Progenitor cell of endocrine pancreas (in vitro differentiated cells): ENCODE measurements at regions not wholly inside any gene's neighbourhood (a gene's known extent, or its start where the extent isn't known, plus 50 kb on each side); places are given as distances from the start of the nearest gene placed in this dataset.

ENCODE experiments used
- DNase-seq: peaks from one replicate; pipeline ENCODE4 v3.0.0; 2021; ENCODE audit warnings: low spot score; ENCODE audit not compliant: unreplicated experiment
- H3K27ac Mint-ChIP-seq: 2 replicates; pipeline ENCODE4 v1.8.0; 2021; ENCODE audit warnings: mild to moderate bottlenecking, moderate library complexity, mixed read lengths
- H3K27me3 Mint-ChIP-seq: 2 replicates; pipeline ENCODE4 v1.8.0; 2021; ENCODE audit warnings: mixed read lengths
- H3K36me3 Mint-ChIP-seq: 2 replicates; pipeline ENCODE4 v1.8.0; 2022; ENCODE audit warnings: mixed read lengths; ENCODE audit not compliant: insufficient read depth
- H3K4me1 Mint-ChIP-seq: 2 replicates; pipeline ENCODE4 v1.8.0; 2021; ENCODE audit warnings: low read depth, mixed read lengths
- H3K4me3 Mint-ChIP-seq: 2 replicates; pipeline ENCODE4 v1.8.0; 2021; ENCODE audit warnings: low read depth, mild to moderate bottlenecking, moderate library complexity, mixed read lengths
- H3K9me3 Mint-ChIP-seq: 2 replicates; pipeline ENCODE4 v1.8.0; 2021; ENCODE audit warnings: low read depth, mixed read lengths
- CTCF ChIP-seq: fragments of 200-600 bp; sonication (generic); IDR thresholded peaks from one replicate; pipeline ENCODE4 v1.5.0; 2021; ENCODE audit warnings: antibody characterized with exemption, mild to moderate bottlenecking; ENCODE audit not compliant: unreplicated experiment

DNA sequence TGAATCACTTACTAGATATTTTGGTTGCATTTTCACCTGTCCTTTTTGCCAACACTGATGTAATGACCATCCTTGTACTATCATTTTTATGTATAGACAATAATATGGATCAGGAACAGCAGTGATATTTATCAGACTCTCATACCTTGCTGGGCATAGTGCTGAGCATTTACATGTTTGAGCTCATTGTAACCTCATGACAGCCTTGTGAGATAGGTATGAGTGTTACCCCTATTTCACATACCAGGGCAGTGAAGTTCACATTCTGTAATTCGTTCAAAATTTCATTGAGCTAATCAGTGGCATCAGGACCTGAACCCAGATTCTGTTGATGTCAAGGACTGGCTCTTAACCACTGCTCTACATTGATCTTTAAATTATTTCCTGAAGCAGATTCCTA lies 221.5 kb upstream of the TBL1XR1 start:
- no peak for TF ChIP-seq CTCF
- H3K4me1 Mint-ChIP-seq: peaks cover 2% of the 10 kb centered on the region

GRCh38 chr3:177419904-177420601 lies 222.8 kb upstream of the TBL1XR1 start:
- Mint-ChIP-seq H3K9me3 (no peaks in the 10 kb centered on the region), H3K4me3 (no peak overlapping the region), H3K36me3 (no peaks in the 10 kb centered on the region), H3K27me3 (no peaks in the 10 kb centered on the region), H3K27ac (no peak overlapping the region), H3K4me1 (peaks cover 2% of the 10 kb centered on the region)
- no peak for DNase-seq
- no peak for TF ChIP-seq CTCF

More for the DNA sequence above, 221.5 kb upstream of the TBL1XR1 start:
- H3K4me3 Mint-ChIP-seq: no peak overlapping the region
- DNase-seq: no peak
- no peak overlapping the region for H3K27ac Mint-ChIP-seq
- H3K9me3 Mint-ChIP-seq: no peaks in the 10 kb centered on the region
- H3K27me3 Mint-ChIP-seq: no peaks in the 10 kb centered on the region
- H3K36me3 Mint-ChIP-seq: no peaks in the 10 kb centered on the region

- Mint-ChIP-seq H3K4me3 (no peak overlapping the region), H3K27me3 (no peaks in the 10 kb centered on the region), H3K9me3 (no peaks in the 10 kb centered on the region), H3K36me3 (no peaks in the 10 kb centered on the region), H3K27ac (no peak overlapping the region), H3K4me1 (peaks cover 2% of the 10 kb centered on the region)
- TF ChIP-seq CTCF: no peak
- DNase-seq: no peak
These were observed 223.6 kb upstream of the TBL1XR1 start for GRCh38 chr3:177420651-177421480.

GRCh38 chr3:177421481-177421785 lies 224.2 kb upstream of the TBL1XR1 start:
- no peak overlapping the region for H3K4me3 Mint-ChIP-seq
- TF ChIP-seq CTCF: no peak
- no peak overlapping the region for H3K27ac Mint-ChIP-seq
- H3K4me1 Mint-ChIP-seq: peaks cover 2% of the 10 kb centered on the region
- H3K36me3 Mint-ChIP-seq: no peaks in the 10 kb centered on the region
- H3K9me3 Mint-ChIP-seq: no peaks in the 10 kb centered on the region
- no peak for DNase-seq
- no peaks in the 10 kb centered on the region for H3K27me3 Mint-ChIP-seq

GRCh38 chr3:177424521-177424920 lies 227.2 kb upstream of the TBL1XR1 start:
- Mint-ChIP-seq H3K4me3 (no peak overlapping the region), H3K9me3 (no peaks in the 10 kb centered on the region)

More at GRCh38 chr3:177424521-177424920, 227.2 kb upstream of the TBL1XR1 start:
- Mint-ChIP-seq H3K4me1 (peaks cover 7% of the 10 kb centered on the region), H3K27me3 (no peaks in the 10 kb centered on the region), H3K36me3 (no peaks in the 10 kb centered on the region), H3K27ac (no peak overlapping the region)
- no peak for DNase-seq
- no peak for TF ChIP-seq CTCF
